Thyroid gland (tissue), 4 donors: ENCODE measurements at regions not wholly inside any gene's neighbourhood (a gene's known extent, or its start where the extent isn't known, plus 50 kb on each side); places are given as distances from the start of the nearest gene placed in this dataset.

Experiments used
- CTCF ChIP-seq, 6 experiments: fragments of 200-600 bp in 3 of 6; fragments of 450-650 bp in 3 of 6; sonication (generic) in 3 of 6; IDR thresholded peaks; one replicate each; pipeline ENCODE4 v1.5.1; 2016 to 2019; ENCODE audit warnings: antibody characterized with exemption in 6 of 6, mild to moderate bottlenecking in 2 of 6, inconsistent platforms in 1 of 6, moderate library complexity in 1 of 6
- POLR2A ChIP-seq, 2 donors: fragments of 450-650 bp; IDR thresholded peaks; one replicate each; pipeline ENCODE4 v1.6.1; 2017; ENCODE audit warnings: antibody characterized with exemption in 2 of 2, mild to moderate bottlenecking in 2 of 2, moderate library complexity in 1 of 2

- TF ChIP-seq CTCF (IDR thresholded peaks at IDR 0.05) (no peak), POLR2A (IDR thresholded peaks at IDR 0.05) (no peak)
These were observed 703.7 kb downstream of the MAFB start for GRCh38 chr20:39985271-39985827.
